ACHN (cell line): ENCODE measurements at regions not wholly inside any gene's neighbourhood (a gene's known extent, or its start where the extent isn't known, plus 50 kb on each side); places are given as distances from the start of the nearest gene placed in this dataset.
"Not testable (repeated sequence)": the region's sequence is repeated elsewhere in the genome, so short reads cannot be mapped to it uniquely, and the experiment has no call there.

Experiments
- DNase-seq: peaks from one replicate; pipeline ENCODE4 v3.0.0-alpha.2; 2015
- in situ Hi-C: cut with HindIII; loops from 2 replicates; pipeline ENCODE4 v1.10.0; 2017; ENCODE audit warnings: low sequenced_read_pairs, low pct_ligation_motif_present, low pct_unique_long_range_greater_than_20kb

- no peak for DNase-seq
- in situ Hi-C loops: no loop called here
These were observed 113.5 kb downstream of the XCL2 start for GRCh38 chr1:168430321-168430720.

DNA sequence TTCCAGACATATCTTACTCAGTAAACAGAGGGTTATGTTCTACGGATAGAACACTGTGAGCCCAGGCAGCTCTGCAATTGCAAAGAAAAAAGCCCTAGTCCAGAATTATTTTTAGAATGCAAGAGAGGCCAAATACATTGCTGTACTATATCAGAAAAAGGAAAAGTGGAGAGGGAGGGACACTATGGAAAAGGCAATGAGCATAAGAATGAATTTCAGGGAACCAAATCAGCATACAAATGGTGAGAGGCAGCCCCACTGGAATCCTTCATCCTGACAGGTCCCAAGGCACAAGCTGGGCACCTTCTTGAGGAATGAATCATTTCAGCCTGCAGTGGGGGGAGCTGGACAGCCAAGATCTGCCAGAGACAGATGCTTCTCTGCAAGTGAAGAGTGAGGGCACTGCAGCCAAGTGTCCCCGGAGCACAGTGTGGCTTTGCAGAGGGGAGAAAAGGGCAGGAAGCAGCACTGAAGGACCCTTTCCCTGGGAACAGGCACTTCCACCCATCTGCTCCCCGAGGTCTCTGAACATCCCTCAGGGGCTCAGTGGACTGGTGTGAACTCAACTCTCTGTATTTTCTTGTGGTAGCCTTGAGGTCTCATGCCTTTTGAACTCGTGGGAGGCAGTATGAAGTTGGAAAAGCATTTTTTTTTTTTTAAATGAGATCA, 115.6 kb downstream of the XCL2 start:
- no peak for DNase-seq
- in situ Hi-C loops: no loop called here

DNA sequence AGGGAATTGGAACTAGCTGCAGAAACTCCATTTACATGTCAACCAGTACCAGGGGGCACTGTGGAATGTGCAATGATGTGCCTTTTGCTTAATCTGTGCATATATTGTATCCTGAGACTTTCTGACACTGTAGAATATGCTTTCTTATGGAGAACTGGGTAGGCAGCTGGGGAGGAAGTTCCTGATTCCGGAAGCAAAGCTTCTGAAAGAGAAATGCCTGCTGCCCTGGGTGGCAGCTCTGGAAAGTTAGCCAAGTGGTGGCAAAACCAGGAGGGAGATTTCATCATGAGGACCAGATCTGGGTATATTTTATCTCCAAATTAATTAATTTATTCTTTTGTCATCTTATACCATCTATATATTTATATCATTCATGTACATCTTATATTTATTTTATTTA, 116.7 kb downstream of the XCL2 start:
- no peak for DNase-seq
- in situ Hi-C loops: no loop called here

- no peak for DNase-seq
- in situ Hi-C loops: no loop called here
These were observed 119.5 kb downstream of the XCL2 start for GRCh38 chr1:168424281-168424680.

- in situ Hi-C loops: no loop called here
- DNase-seq: no peak
These were observed 121.5 kb downstream of the XCL2 start for GRCh38 chr1:168422203-168422847.

DNA sequence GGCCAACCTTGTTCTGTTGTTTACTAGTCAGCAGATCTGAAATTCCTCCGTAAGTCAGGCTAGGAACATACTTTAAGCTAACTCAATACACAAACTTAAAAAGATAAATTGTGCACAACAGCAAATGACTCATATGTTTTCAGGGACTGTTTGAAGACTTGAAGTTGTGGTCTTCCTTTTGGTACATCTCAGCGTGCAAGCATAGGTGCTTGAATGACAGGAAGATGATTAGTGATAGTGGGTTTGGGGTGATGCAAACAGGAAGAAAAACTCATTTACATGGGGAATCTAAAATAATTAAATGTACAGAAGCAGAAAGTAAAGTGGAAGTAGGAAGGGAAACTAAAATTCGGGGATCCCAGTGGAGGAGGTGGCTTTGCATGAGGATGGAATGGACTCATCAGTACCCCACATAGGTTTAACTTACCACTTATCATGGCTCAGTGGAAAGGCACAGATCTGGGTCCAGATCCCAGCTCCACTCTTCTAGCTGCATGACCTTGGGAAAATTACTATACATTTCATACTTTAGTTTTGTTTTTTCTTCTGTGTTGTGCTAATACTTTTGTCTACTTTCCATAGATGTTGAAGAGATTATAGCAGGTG, 122.3 kb downstream of the XCL2 start:
- in situ Hi-C loops: no loop called here
- DNase-seq: no peak

GRCh38 chr1:168420177-168420576, 123.6 kb downstream of the XCL2 start:
- DNase-seq: no peak
- in situ Hi-C loops: no loop called here

DNA sequence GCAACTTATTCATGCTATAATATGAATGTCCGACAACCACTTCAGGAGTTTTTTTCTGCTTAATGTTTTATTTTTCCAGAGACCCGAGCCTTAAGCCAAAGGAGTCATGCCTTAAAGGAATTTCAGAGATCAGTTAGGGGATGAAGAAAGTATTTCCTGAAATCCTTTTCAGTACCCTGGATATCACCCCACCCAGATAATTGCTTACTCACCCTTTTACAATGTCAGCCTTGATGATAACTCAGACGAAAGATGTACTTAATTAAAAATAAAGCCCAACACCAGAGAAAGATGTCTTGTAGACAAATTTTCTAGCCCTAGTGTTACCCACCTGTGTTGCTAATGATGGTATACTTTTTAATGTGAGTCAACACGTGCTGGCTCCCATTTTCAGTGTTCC, 124.1 kb downstream of the XCL2 start:
- in situ Hi-C loops: no loop called here
- DNase-seq: no peak

GRCh38 chr1:168416220-168416619, 127.6 kb downstream of the XCL2 start:
- DNase-seq: no peak
- in situ Hi-C loops: no loop called here

GRCh38 chr1:168414914-168415313, 128.9 kb downstream of the XCL2 start:
- DNase-seq: no peak
- in situ Hi-C loops: no loop called here

DNA sequence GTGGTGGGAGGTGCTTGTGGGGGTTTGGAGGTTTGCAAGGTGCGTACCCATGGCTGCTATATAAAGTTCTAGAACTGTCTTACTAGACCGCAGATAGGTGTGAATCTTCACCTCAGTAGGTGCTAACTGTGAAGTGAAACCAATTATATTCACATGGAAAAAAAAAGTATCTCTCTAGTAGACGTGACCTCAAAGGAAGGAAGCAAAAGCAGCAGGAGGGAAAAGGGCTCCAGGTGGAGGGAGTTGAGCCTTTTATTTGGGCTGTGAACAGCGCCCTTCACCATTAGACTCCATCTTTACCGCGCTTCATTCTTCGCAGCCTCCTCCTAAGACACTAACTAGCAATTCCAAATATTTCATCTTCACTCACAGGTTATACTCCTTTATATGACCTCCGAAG, 129.8 kb downstream of the TBX19 start:
- in situ Hi-C loops: no loop called here
- DNase-seq: no peak

DNA sequence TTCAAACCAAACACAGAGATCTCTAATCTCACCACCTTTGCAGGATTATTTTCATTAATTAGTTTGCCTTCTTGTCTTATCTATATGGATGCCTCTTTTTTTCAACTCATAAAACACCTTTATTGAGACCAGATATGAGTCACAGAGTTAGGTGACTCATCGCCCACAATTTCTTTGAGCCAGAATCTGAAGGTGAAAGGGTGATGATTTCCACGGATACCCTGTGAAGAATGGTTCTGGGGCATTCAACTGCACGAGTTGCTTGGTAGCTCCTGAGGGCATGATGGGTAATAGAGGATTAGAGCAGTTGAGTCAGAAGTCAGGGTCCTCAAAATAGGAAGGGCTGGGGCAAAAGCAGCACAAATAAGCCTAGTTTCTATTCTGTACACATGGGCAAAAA, 128.2 kb downstream of the TBX19 start:
- DNase-seq: peak; percentile 64
- in situ Hi-C loops: no loop called here

DNA sequence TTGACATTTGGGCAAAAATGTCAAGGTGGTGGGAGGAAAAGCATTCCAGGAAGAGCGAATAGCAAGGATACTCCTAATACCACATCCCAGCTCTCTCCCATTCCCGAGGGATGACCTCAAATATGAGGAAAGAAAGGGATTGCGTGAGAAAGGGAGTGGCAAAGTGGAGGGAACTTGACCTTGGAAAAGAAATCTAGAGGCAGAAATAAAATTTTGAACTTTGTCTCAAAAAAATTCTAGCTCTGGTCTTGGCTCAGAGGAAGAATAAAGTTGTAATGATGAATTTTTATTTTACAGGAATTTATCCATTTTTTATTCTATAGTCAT, 127.8 kb downstream of the TBX19 start:
- in situ Hi-C loops: no loop called here
- DNase-seq: no peak

GRCh38 chr1:168407832-168408538, 127.3 kb downstream of the TBX19 start:
- in situ Hi-C loops: no loop called here
- DNase-seq: no peak

DNA sequence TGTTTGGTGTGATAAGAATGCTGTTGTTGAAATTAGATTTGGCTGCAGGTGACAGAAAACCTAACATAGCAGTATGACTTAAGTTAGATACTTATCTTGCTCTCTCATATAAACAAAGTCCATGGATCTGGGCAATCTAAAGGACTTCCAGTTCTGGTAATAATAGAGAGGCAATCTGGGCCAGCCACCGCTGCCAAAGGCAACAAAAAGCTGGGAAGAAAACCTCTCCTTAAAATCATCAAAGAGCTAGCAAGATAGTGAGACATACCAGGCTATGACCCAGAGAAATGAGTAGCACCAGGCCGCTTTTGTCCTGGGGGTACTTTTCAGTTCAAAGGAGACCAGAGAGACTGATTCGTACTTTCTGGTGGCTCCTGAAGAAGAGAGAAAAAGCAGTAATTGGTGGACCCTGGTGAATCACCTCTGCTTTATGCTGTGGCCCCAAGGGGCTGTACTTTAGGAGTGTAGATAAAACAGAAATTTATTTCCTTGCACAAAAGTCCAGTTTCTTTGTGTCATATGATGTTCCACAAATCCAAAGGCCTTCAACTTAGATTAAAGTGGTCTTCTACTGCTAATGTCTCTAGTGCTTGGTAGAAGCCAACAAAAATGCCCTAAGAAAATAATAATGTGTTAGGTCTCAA, 125.4 kb downstream of the TBX19 start:
- no peak for DNase-seq

GRCh38 chr1:168403140-168403539, 122.5 kb downstream of the TBX19 start:
- in situ Hi-C loops: no loop called here
- no peak for DNase-seq

More for the DNA sequence above, 125.4 kb downstream of the TBX19 start:
- in situ Hi-C loops: no loop called here

DNA sequence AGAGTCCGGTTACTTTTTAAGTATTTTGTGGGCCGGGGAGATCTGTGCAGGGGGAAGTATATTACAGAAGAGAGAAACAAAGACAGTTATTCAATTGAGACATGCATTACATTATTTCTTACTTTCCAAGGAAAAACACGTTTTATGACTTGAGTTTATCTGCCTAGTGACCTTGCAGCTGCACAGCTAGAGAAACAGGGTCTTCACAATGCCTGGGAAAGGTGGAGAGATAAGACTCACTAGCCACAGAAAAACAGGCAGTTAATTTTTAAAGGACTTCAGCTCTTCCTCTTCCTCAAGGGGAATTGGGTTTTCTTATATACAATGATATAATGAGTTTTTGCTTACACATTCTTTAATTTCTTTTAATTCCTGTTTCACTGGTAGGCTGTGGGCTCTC, 121.8 kb downstream of the TBX19 start:
- in situ Hi-C loops, DNase-seq: not testable (repeated sequence)

GRCh38 chr1:168401341-168401740, 120.7 kb downstream of the TBX19 start:
- no peak for DNase-seq
- in situ Hi-C loops: no loop called here

GRCh38 chr1:168400139-168400538, 119.5 kb downstream of the TBX19 start:
- in situ Hi-C loops: no loop called here
- DNase-seq: no peak
